Caco-2 (cell line): ENCODE measurements at regions not wholly inside any gene's neighbourhood (a gene's known extent, or its start where the extent isn't known, plus 50 kb on each side); places are given as distances from the start of the nearest gene placed in this dataset.

Experiments
- BruUV-seq: library from RNA; stranded (reverse); fragments of 400-500 nt; replicated peaks from 2 replicates; lab custom pipeline; 2021; lab: Mats Ljungman, UMichigan
- CTCF ChIA-PET: fragments of 300-600 bp; sonication (Branson Sonifier 250); formaldehyde crosslinking; loops from one replicate; lab custom pipeline; 2022; ENCODE audit warnings: antibody characterized with exemption; lab: Charles Lee
- POLR2A ChIA-PET: fragments of 300-600 bp; sonication (Branson Sonifier 250); formaldehyde crosslinking; loops from one replicate; lab custom pipeline; 2022; ENCODE audit warnings: antibody characterized with exemption; lab: Charles Lee
- DNase-seq, 2 experiments: peaks; one replicate each; pipeline versions ENCODE4 v3.0.0 to v3.0.0-alpha.2; 2020 to 2022
- H3K27me3 ChIP-seq: replicated peaks from 2 replicates; pipeline ENCODE4 v1.6.0; 2011; ENCODE audit warnings: low read length; ENCODE audit not compliant: control insufficient read depth, insufficient read depth
- H3K36me3 ChIP-seq: 2 replicates; pipeline ENCODE4 v1.5.1; 2011; ENCODE audit warnings: low read length; ENCODE audit not compliant: control insufficient read depth, insufficient read depth
- H3K4me1 ChIP-seq: fragments of 250-450 bp; sonication (Bioruptor Pico); 2 replicates; pipeline ENCODE4 v1.5.1; 2020; ENCODE audit warnings: mild to moderate bottlenecking
- H3K4me3 ChIP-seq: 2 replicates; pipeline ENCODE4 v1.5.1; 2011; ENCODE audit warnings: low read depth, mild to moderate bottlenecking, control low read depth, low read length
- H3K9me3 ChIP-seq: fragments of 250-450 bp; sonication (Bioruptor Pico); 2 replicates; pipeline ENCODE4 v1.5.1; 2020; ENCODE audit warnings: mild to moderate bottlenecking, moderate library complexity
- H3K27ac Mint-ChIP-seq: one replicate; pipeline ENCODE4 v1.8.0; 2022; ENCODE audit warnings: mixed read lengths; ENCODE audit not compliant: unreplicated experiment
- H3K27me3 Mint-ChIP-seq: one replicate; pipeline ENCODE4 v1.8.0; 2022; ENCODE audit warnings: mixed read lengths; ENCODE audit not compliant: insufficient read depth, unreplicated experiment
- H3K36me3 Mint-ChIP-seq: one replicate; pipeline ENCODE4 v1.8.0; 2022; ENCODE audit warnings: mild to moderate bottlenecking, mixed read lengths; ENCODE audit not compliant: insufficient read depth, unreplicated experiment
- H3K4me1 Mint-ChIP-seq: one replicate; pipeline ENCODE4 v1.8.0; 2022; ENCODE audit warnings: low read depth, mixed read lengths; ENCODE audit not compliant: unreplicated experiment
- H3K4me3 Mint-ChIP-seq: one replicate; pipeline ENCODE4 v1.8.0; 2022; ENCODE audit warnings: mild to moderate bottlenecking, moderate library complexity, mixed read lengths; ENCODE audit not compliant: unreplicated experiment
- H3K9me3 Mint-ChIP-seq: one replicate; pipeline ENCODE4 v1.8.0; 2022; ENCODE audit warnings: mixed read lengths; ENCODE audit not compliant: unreplicated experiment
- intact Hi-C: fragments of 100-400 bp; cut with micrococcal nuclease; formaldehyde crosslinking; loops from one replicate; pipeline ENCODE4 v1.10.0; 2022; ENCODE audit not compliant: unreplicated experiment
- TF ChIP-seq, protein P1 (sequence below), 2 experiments: fragments of 200-600 bp in 1 of 2; IDR thresholded peaks; 1 replicate in 1 of 2; 2 replicates in 1 of 2; pipeline versions ENCODE4 v1.5.1 to v1.8.0; 2011 to 2022; ENCODE audit warnings: antibody characterized with exemption in 1 of 2, control low read depth in 1 of 2, inconsistent platforms in 1 of 2, low read depth in 1 of 2, low read length in 1 of 2, mild to moderate bottlenecking in 1 of 2, moderate library complexity in 1 of 2; ENCODE audit not compliant: insufficient read depth in 1 of 2, severe bottlenecking in 1 of 2, unreplicated experiment in 1 of 2

DNA sequence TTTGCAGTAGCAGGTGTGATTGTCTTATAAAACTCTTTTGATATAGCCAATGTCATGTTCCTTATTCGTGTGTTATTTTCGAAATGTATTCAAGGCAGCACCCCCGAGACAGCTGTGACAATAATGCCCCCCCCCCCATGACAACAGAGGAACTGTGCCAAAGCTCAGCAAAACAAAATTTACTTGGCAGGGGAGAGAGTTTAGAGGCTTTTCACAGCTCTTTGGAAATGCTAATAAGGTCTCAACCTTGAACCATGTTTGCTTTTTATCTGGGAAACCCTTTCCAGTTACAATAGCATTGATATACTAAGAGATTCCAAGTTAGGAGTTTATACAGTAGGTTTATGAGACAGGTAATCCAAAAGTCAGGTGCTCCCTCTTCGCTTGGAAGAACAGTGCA, 56.4 kb upstream of the USP44 start:
- Histone ChIP-seq H3K4me1 (peaks cover 22% of the 10 kb centered on the region), H3K4me3 (no peak overlapping the region), H3K36me3 (no peaks in the 10 kb centered on the region), H3K9me3 (no peaks in the 10 kb centered on the region), H3K27me3 (no peaks in the 10 kb centered on the region)
- H3K4me1 Mint-ChIP-seq: peaks cover 15% of the 10 kb centered on the region
- H3K4me3 Mint-ChIP-seq: no peak overlapping the region
- H3K36me3 Mint-ChIP-seq: no peaks in the 10 kb centered on the region
- no peaks in the 10 kb centered on the region for H3K27me3 Mint-ChIP-seq
- no TSS peak for BruUV-seq
- H3K9me3 Mint-ChIP-seq: no peaks in the 10 kb centered on the region
- intact Hi-C loops: no loop called here
- DNase-seq: no peak
- CTCF ChIA-PET: no interaction called here
- TF ChIP-seq, protein P1, sequence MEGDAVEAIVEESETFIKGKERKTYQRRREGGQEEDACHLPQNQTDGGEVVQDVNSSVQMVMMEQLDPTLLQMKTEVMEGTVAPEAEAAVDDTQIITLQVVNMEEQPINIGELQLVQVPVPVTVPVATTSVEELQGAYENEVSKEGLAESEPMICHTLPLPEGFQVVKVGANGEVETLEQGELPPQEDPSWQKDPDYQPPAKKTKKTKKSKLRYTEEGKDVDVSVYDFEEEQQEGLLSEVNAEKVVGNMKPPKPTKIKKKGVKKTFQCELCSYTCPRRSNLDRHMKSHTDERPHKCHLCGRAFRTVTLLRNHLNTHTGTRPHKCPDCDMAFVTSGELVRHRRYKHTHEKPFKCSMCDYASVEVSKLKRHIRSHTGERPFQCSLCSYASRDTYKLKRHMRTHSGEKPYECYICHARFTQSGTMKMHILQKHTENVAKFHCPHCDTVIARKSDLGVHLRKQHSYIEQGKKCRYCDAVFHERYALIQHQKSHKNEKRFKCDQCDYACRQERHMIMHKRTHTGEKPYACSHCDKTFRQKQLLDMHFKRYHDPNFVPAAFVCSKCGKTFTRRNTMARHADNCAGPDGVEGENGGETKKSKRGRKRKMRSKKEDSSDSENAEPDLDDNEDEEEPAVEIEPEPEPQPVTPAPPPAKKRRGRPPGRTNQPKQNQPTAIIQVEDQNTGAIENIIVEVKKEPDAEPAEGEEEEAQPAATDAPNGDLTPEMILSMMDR (IDR thresholded peaks at IDR 0.05; ENCODE audit: insufficient read depth in 1 of 2, low read depth in 1 of 2, low read length in 1 of 2, severe bottlenecking in 1 of 2, unreplicated experiment in 1 of 2): no peak
- POLR2A ChIA-PET: no interaction called here
- H3K27ac Mint-ChIP-seq: no peak overlapping the region

DNA sequence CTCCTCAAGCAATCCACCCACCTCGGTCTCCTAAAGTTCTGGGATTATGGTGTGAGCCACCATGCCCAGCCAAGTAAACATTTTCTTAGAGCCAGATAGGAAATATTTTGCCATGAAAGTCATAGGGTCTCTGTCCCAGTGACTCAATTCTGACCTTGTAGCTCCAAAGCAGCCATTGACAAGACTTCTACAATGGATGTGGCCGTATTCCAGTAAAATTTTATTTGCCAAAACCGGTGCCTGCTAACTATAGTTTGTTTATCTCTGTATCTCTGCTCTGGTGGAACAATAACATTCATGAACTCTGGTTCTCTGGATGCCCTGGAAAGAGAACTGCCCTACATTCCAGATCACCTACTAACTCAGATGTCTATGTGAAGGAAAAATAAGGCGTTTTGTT, 54.6 kb upstream of the USP44 start:
- no peak overlapping the region for H3K4me3 ChIP-seq
- DNase-seq: no peak
- Mint-ChIP-seq H3K9me3 (no peaks in the 10 kb centered on the region), H3K36me3 (no peaks in the 10 kb centered on the region), H3K27me3 (no peaks in the 10 kb centered on the region), H3K4me3 (no peak overlapping the region), H3K4me1 (peaks cover 7% of the 10 kb centered on the region), H3K27ac (no peak overlapping the region)
- H3K9me3 ChIP-seq: no peaks in the 10 kb centered on the region
- ChIA-PET POLR2A (no interaction called here), CTCF (no interaction called here)
- peaks cover 8% of the 10 kb centered on the region for H3K4me1 ChIP-seq
- no peaks in the 10 kb centered on the region for H3K36me3 ChIP-seq
- TF ChIP-seq, protein P1 (IDR thresholded peaks at IDR 0.05; ENCODE audit: insufficient read depth in 1 of 2, low read depth in 1 of 2, low read length in 1 of 2, severe bottlenecking in 1 of 2, unreplicated experiment in 1 of 2): no peak
- BruUV-seq: no TSS peak
- intact Hi-C loops: no loop called here
- H3K27me3 ChIP-seq: no peaks in the 10 kb centered on the region

DNA sequence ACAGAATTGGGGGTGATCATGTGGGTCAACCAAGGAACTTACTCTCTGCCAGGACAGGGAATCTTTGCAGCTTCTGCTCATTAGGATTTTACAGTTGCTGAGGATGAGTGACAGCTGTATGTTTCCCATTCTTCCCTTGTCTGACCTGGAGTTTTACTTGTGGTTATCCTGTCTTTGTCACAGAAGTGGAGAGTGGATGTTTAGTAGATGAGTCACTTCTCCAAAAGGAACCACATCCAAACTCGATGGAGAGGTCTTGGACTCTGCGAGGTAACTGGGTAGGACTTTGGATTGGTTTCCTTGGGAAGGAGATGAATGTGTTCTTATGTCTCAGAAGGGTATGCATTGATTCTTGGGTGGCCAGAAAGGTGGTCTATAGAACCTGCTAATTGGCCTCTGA, 53.8 kb upstream of the USP44 start:
- Mint-ChIP-seq H3K27ac (no peak overlapping the region), H3K4me3 (no peak overlapping the region), H3K36me3 (no peaks in the 10 kb centered on the region), H3K9me3 (no peaks in the 10 kb centered on the region), H3K4me1 (peaks cover 7% of the 10 kb centered on the region), H3K27me3 (no peaks in the 10 kb centered on the region)
- Histone ChIP-seq H3K36me3 (no peaks in the 10 kb centered on the region), H3K27me3 (no peaks in the 10 kb centered on the region), H3K4me1 (peaks cover 8% of the 10 kb centered on the region), H3K9me3 (no peaks in the 10 kb centered on the region), H3K4me3 (no peak overlapping the region)
- no peak for DNase-seq
- intact Hi-C loops: no loop called here
- TF ChIP-seq, protein P1 (IDR thresholded peaks at IDR 0.05; ENCODE audit: insufficient read depth in 1 of 2, low read depth in 1 of 2, low read length in 1 of 2, severe bottlenecking in 1 of 2, unreplicated experiment in 1 of 2): no peak
- ChIA-PET POLR2A (no interaction called here), CTCF (interaction anchor here (0.7 kb wide), 1 partner anchor 115 kb away, joined by 3 read pairs; no protein-coding TSS in a partner anchor)
- no TSS peak for BruUV-seq
